Large intestine (tissue), 3 donors: ENCODE measurements at regions not wholly inside any gene's neighbourhood (a gene's known extent, or its start where the extent isn't known, plus 50 kb on each side); places are given as distances from the start of the nearest gene placed in this dataset.
A peak's percentile ranks its signal among the peaks of the same experiment; 100 is the strongest.

Experiments
- DNase-seq, 2 donors: peaks; one replicate each; pipeline versions ENCODE4 v3.0.0 to v3.0.0-alpha.2; 2013
- H3K27ac ChIP-seq: one replicate; pipeline ENCODE4 v1.5.1; 2013; ENCODE audit warnings: low read length
- H3K27me3 ChIP-seq: 2 replicates; pipeline ENCODE4 v1.6.1; 2013; ENCODE audit warnings: low read length; ENCODE audit not compliant: control insufficient read depth, insufficient read depth
- H3K36me3 ChIP-seq: 2 replicates; pipeline ENCODE4 v1.6.1; 2013; ENCODE audit warnings: low read length; ENCODE audit not compliant: control insufficient read depth, insufficient read depth
- H3K4me1 ChIP-seq: one replicate; pipeline ENCODE4 v1.6.1; 2013; ENCODE audit warnings: low read length; ENCODE audit not compliant: control insufficient read depth, insufficient read depth
- H3K4me3 ChIP-seq: one replicate; pipeline ENCODE4 v1.5.1; 2013; ENCODE audit warnings: low read length
- H3K9me3 ChIP-seq: one replicate; pipeline ENCODE4 v1.6.1; 2013; ENCODE audit warnings: mild to moderate bottlenecking, low read depth, low read length, moderate library complexity; ENCODE audit not compliant: control insufficient read depth
- WGBS: methylation state at CpG from one replicate; pipeline ENCODE4 v1.1.5; 2013; ENCODE audit warnings: low lambda C conversion rate; ENCODE audit not compliant: insufficient coverage; 5-methylcytosine and 5-hydroxymethylcytosine counted together

- Histone ChIP-seq H3K4me1 (no peaks in the 10 kb centered on the region), H3K27ac (no peak overlapping the region), H3K9me3 (peaks cover 2% of the 10 kb centered on the region), H3K36me3 (no peaks in the 10 kb centered on the region), H3K27me3 (no peaks in the 10 kb centered on the region), H3K4me3 (no peak overlapping the region)
- WGBS: 80% methylated on average over 2 of the region's 4 CpGs
- DNase-seq: no peak
Measured at GRCh38 chr13:90750021-90750420, 597.5 kb upstream of the MIR17HG start.

- Histone ChIP-seq H3K27ac (no peak overlapping the region), H3K27me3 (no peaks in the 10 kb centered on the region), H3K9me3 (peaks cover 2% of the 10 kb centered on the region), H3K36me3 (no peaks in the 10 kb centered on the region), H3K4me1 (no peaks in the 10 kb centered on the region), H3K4me3 (no peak overlapping the region)
- DNase-seq: no peak
- 63% methylated on average over 1 of the region's 1 CpG for WGBS
Measured at GRCh38 chr13:90751026-90751425, 596.5 kb upstream of the MIR17HG start.

GRCh38 chr13:90752070-90752469 lies 595.4 kb upstream of the MIR17HG start:
- DNase-seq: no peak
- Histone ChIP-seq H3K27ac (no peak overlapping the region), H3K4me1 (no peaks in the 10 kb centered on the region), H3K4me3 (no peak overlapping the region), H3K27me3 (no peaks in the 10 kb centered on the region), H3K9me3 (peaks cover 2% of the 10 kb centered on the region), H3K36me3 (no peaks in the 10 kb centered on the region)
- WGBS: no CpG with 5 or more reads among the region's 1 CpG

GRCh38 chr13:90757127-90757680 lies 590.3 kb upstream of the MIR17HG start:
- Histone ChIP-seq H3K27me3 (no peaks in the 10 kb centered on the region), H3K9me3 (no peaks in the 10 kb centered on the region), H3K36me3 (no peaks in the 10 kb centered on the region), H3K4me3 (no peak overlapping the region), H3K27ac (no peak overlapping the region), H3K4me1 (no peaks in the 10 kb centered on the region)
- WGBS: no CpG with 5 or more reads among the region's 2 CpGs
- no peak for DNase-seq

- Histone ChIP-seq H3K27ac (no peak overlapping the region), H3K9me3 (no peaks in the 10 kb centered on the region), H3K4me1 (no peaks in the 10 kb centered on the region), H3K36me3 (no peaks in the 10 kb centered on the region), H3K27me3 (no peaks in the 10 kb centered on the region), H3K4me3 (no peak overlapping the region)
- no peak for DNase-seq
- 100% methylated on average over 1 of the region's 1 CpG for WGBS
Measured at GRCh38 chr13:90760639-90761038, 586.8 kb upstream of the MIR17HG start.

GRCh38 chr13:90763476-90764150 lies 583.9 kb upstream of the MIR17HG start:
- WGBS: 93% methylated on average over 2 of the region's 2 CpGs
- H3K4me1 ChIP-seq: no peaks in the 10 kb centered on the region

GRCh38 chr13:90766386-90766902 lies 581.0 kb upstream of the MIR17HG start:
- H3K9me3 ChIP-seq: no peaks in the 10 kb centered on the region
- no peak overlapping the region for H3K27ac ChIP-seq
- H3K36me3 ChIP-seq: no peaks in the 10 kb centered on the region
- DNase-seq: no peak
- WGBS: 83% methylated on average over 1 of the region's 1 CpG
- no peaks in the 10 kb centered on the region for H3K27me3 ChIP-seq
- no peaks in the 10 kb centered on the region for H3K4me1 ChIP-seq
- no peak overlapping the region for H3K4me3 ChIP-seq

More at GRCh38 chr13:90763476-90764150, 583.9 kb upstream of the MIR17HG start:
- no peak overlapping the region for H3K27ac ChIP-seq
- no peak overlapping the region for H3K4me3 ChIP-seq
- H3K27me3 ChIP-seq: no peaks in the 10 kb centered on the region
- no peak for DNase-seq
- no peaks in the 10 kb centered on the region for H3K9me3 ChIP-seq
- no peaks in the 10 kb centered on the region for H3K36me3 ChIP-seq

GRCh38 chr13:90768116-90768515 lies 579.4 kb upstream of the MIR17HG start:
- H3K4me3 ChIP-seq: no peak overlapping the region
- H3K36me3 ChIP-seq: no peaks in the 10 kb centered on the region
- H3K27me3 ChIP-seq: no peaks in the 10 kb centered on the region
- no peak for DNase-seq
- 90% methylated on average over 2 of the region's 3 CpGs for WGBS
- no peak overlapping the region for H3K27ac ChIP-seq
- H3K4me1 ChIP-seq: no peaks in the 10 kb centered on the region
- no peaks in the 10 kb centered on the region for H3K9me3 ChIP-seq

- WGBS: no CpG with 5 or more reads among the region's 3 CpGs
- Histone ChIP-seq H3K27ac (no peak overlapping the region), H3K4me3 (no peak overlapping the region), H3K27me3 (no peaks in the 10 kb centered on the region), H3K9me3 (no peaks in the 10 kb centered on the region), H3K4me1 (no peaks in the 10 kb centered on the region), H3K36me3 (no peaks in the 10 kb centered on the region)
- DNase-seq: no peak
Measured at GRCh38 chr13:90769387-90769786, 578.1 kb upstream of the MIR17HG start.

- no peaks in the 10 kb centered on the region for H3K9me3 ChIP-seq
- 100% methylated on average over 1 of the region's 3 CpGs for WGBS
- H3K27me3 ChIP-seq: no peaks in the 10 kb centered on the region
- DNase-seq: no peak
- no peak overlapping the region for H3K4me3 ChIP-seq
- H3K36me3 ChIP-seq: no peaks in the 10 kb centered on the region
- H3K4me1 ChIP-seq: no peaks in the 10 kb centered on the region
- no peak overlapping the region for H3K27ac ChIP-seq
Measured at GRCh38 chr13:90770334-90770733, 577.2 kb upstream of the MIR17HG start.

- no peaks in the 10 kb centered on the region for H3K4me1 ChIP-seq
- peak in 1 of 2 donors; percentile 4 for DNase-seq
- no peaks in the 10 kb centered on the region for H3K9me3 ChIP-seq
- no peaks in the 10 kb centered on the region for H3K36me3 ChIP-seq
- no peak overlapping the region for H3K27ac ChIP-seq
- H3K4me3 ChIP-seq: no peak overlapping the region
- no peaks in the 10 kb centered on the region for H3K27me3 ChIP-seq
Measured at GRCh38 chr13:90773681-90774080, 573.8 kb upstream of the MIR17HG start.
